HG03280 (cell line): ENCODE measurements at regions not wholly inside any gene's neighbourhood (a gene's known extent, or its start where the extent isn't known, plus 50 kb on each side); places are given as distances from the start of the nearest gene placed in this dataset.
"Not testable (repeated sequence)": the region's sequence is repeated elsewhere in the genome, so short reads cannot be mapped to it uniquely, and the experiment has no call there.

ENCODE experiments used
- ATAC-seq: cut with Tn5 transposase; IDR thresholded peaks from one replicate; pipeline ENCODE4 v1.9.1; 2021; ENCODE audit warnings: mild to moderate bottlenecking, moderate library complexity; ENCODE audit not compliant: unreplicated experiment

GRCh38 chr6:139894271-139894670, 519.8 kb upstream of the CITED2 start:
- ATAC-seq, result no peak

GRCh38 chr6:139891471-139891870, 517.0 kb upstream of the CITED2 start:
- no peak for ATAC-seq

GRCh38 chr6:139888681-139889122, 514.3 kb upstream of the CITED2 start:
- no peak for ATAC-seq

- no peak for ATAC-seq
Observed at GRCh38 chr6:139887275-139887674, 512.8 kb upstream of the CITED2 start.

- no peak for ATAC-seq
Observed at GRCh38 chr6:139886396-139886795, 511.9 kb upstream of the CITED2 start.

GRCh38 chr6:139885909-139886308, 511.5 kb upstream of the CITED2 start:
- ATAC-seq, result no peak

GRCh38 chr6:139883776-139884175, 509.3 kb upstream of the CITED2 start:
- ATAC-seq, result no peak

- ATAC-seq, result no peak
Observed at GRCh38 chr6:139882977-139883728, 508.7 kb upstream of the CITED2 start.

- no peak for ATAC-seq
Observed at GRCh38 chr6:139882234-139882633, 507.8 kb upstream of the CITED2 start.

GRCh38 chr6:139881728-139882211, 507.3 kb upstream of the CITED2 start:
- ATAC-seq, result peak; percentile 79

GRCh38 chr6:139881236-139881635, 506.8 kb upstream of the CITED2 start:
- no peak for ATAC-seq

GRCh38 chr6:139879823-139880356, 505.4 kb upstream of the CITED2 start:
- no peak for ATAC-seq

GRCh38 chr6:139879241-139879640, 504.8 kb upstream of the CITED2 start:
- not testable (repeated sequence) for ATAC-seq

- ATAC-seq, result no peak
Observed at GRCh38 chr6:139877828-139878405, 503.5 kb upstream of the CITED2 start.

GRCh38 chr6:139872665-139873064, 498.2 kb upstream of the CITED2 start:
- no peak for ATAC-seq

GRCh38 chr6:139871803-139872510, 497.5 kb upstream of the CITED2 start:
- no peak for ATAC-seq

- ATAC-seq, result no peak
Observed at GRCh38 chr6:139871165-139871710, 496.8 kb upstream of the CITED2 start.

GRCh38 chr6:139868576-139868975, 494.1 kb upstream of the CITED2 start:
- ATAC-seq, result no peak

- no peak for ATAC-seq
Observed at GRCh38 chr6:139863964-139864363, 489.5 kb upstream of the CITED2 start.

- ATAC-seq, result no peak
Observed at GRCh38 chr6:139863346-139863745, 488.9 kb upstream of the CITED2 start.

- no peak for ATAC-seq
Observed at GRCh38 chr6:139862311-139862710, 487.9 kb upstream of the CITED2 start.
